Mammary epithelial cell (primary cell): ENCODE measurements at regions not wholly inside any gene's neighbourhood (a gene's known extent, or its start where the extent isn't known, plus 50 kb on each side); places are given as distances from the start of the nearest gene placed in this dataset.

ENCODE experiments used
- EZH2 ChIP-seq: IDR thresholded peaks from 2 replicates; pipeline ENCODE4 v1.6.1; 2012; ENCODE audit warnings: low read length, inconsistent platforms, borderline replicate concordance
- TF ChIP-seq, protein P1 (sequence below), 2 donors: IDR thresholded peaks in 1 of 2; conservative IDR thresholded peaks in 1 of 2; 2 replicates each; pipeline ENCODE4 v1.5.1; 2011 to 2012; ENCODE audit warnings: inconsistent platforms in 2 of 2, low read length in 2 of 2, mild to moderate bottlenecking in 2 of 2, control low read depth in 1 of 2, low read depth in 1 of 2; ENCODE audit not compliant: insufficient read depth in 1 of 2; ENCODE audit errors: extremely low read depth in 1 of 2

DNA sequence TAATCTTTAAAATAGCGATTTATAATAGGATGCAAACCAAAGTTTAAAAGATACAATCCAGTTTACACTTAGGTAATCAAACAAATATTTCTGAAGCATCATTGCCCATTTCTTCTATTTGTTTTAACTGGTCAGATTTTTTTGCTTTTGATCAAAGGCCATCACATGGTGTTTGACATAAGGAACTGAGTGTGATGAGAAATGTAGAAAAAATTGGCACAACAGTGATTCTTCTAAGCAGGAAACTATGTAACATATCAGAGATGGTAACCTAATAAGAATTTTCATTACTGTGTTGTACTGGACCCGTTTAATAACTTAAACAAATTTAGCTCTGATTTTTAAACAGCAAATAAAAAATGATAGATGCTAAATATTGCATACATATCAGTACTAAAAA, 644.7 kb upstream of the KLF12 start:
- TF ChIP-seq, protein P1, sequence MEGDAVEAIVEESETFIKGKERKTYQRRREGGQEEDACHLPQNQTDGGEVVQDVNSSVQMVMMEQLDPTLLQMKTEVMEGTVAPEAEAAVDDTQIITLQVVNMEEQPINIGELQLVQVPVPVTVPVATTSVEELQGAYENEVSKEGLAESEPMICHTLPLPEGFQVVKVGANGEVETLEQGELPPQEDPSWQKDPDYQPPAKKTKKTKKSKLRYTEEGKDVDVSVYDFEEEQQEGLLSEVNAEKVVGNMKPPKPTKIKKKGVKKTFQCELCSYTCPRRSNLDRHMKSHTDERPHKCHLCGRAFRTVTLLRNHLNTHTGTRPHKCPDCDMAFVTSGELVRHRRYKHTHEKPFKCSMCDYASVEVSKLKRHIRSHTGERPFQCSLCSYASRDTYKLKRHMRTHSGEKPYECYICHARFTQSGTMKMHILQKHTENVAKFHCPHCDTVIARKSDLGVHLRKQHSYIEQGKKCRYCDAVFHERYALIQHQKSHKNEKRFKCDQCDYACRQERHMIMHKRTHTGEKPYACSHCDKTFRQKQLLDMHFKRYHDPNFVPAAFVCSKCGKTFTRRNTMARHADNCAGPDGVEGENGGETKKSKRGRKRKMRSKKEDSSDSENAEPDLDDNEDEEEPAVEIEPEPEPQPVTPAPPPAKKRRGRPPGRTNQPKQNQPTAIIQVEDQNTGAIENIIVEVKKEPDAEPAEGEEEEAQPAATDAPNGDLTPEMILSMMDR (conservative IDR thresholded peaks at IDR 0.05 in 1 of 2, IDR thresholded peaks at IDR 0.05 in 1 of 2; ENCODE audit: extremely low read depth in 1 of 2, insufficient read depth in 1 of 2, low read depth in 1 of 2, low read length in 2 of 2): no peak
- TF ChIP-seq EZH2: no peak
